NCI-H345 treated with DMSO at 0.1 percent for 48 hours (cell line): ENCODE measurements at regions not wholly inside any gene's neighbourhood (a gene's known extent, or its start where the extent isn't known, plus 50 kb on each side); places are given as distances from the start of the nearest gene placed in this dataset.
"Not testable (repeated sequence)": the region's sequence is repeated elsewhere in the genome, so short reads cannot be mapped to it uniquely, and the experiment has no call there.

ENCODE experiments used
- DNase-seq: peaks from one replicate; lab custom pipeline; 2025; ENCODE audit not compliant: unreplicated experiment; lab: John Stamatoyannopoulos, UW

DNA sequence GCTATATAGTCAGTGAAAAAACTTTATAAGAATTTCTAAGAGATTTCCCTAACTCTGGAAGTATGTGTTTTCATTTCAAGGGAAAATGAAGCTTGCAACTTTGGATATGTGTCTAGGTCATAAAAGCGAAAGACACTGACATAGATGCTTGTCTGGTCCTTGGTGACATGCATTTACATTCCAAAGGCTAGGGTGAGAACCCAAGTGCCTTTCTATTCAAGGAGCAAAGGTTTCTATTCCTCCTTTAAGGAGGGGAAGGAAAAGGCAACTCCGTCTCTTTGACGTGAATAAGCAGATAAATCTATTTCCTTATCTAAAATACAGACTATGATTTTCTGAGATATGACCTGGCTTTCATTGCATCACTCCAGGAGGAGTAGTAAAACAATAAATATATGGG lies 261.1 kb downstream of the CDH7 start:
- no peak for DNase-seq

DNA sequence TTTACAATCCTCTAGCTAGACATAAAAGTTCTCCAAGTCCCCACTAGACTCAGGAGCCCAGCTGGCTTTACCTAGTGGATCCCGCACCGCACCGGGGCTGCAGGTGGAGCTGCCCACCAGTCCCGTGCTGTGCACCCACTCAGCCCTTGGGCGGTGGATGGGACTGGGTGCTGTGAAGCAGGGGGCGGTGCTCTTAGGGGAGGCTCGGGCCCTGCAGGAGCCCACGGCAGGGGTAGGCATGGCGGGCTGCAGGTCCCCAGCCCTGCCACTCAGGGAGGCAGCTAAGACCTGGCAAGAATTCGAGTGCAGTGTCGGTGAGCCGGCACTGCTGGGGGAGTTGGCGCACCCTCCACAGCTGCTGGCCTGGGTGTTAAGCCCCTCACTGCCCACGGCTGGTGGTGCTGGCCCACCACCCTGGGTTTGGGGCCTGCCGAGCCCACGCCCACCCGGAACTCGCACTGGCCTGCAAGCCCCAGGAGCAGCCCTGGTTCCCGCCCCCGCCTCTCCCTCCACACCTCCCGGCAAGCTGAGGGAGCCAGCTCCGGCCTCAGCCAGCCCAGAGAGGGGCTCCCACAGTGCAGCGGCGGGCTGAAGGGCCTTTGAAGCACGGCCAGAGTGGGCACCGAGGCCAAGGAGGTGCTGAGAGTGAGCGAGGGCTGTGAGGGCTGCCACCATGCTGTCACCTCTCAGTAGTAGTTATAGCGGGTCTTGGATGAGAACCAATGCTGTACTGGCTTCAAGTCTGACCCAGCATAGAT lies 255.2 kb downstream of the CDH7 start:
- DNase-seq = no peak

DNA sequence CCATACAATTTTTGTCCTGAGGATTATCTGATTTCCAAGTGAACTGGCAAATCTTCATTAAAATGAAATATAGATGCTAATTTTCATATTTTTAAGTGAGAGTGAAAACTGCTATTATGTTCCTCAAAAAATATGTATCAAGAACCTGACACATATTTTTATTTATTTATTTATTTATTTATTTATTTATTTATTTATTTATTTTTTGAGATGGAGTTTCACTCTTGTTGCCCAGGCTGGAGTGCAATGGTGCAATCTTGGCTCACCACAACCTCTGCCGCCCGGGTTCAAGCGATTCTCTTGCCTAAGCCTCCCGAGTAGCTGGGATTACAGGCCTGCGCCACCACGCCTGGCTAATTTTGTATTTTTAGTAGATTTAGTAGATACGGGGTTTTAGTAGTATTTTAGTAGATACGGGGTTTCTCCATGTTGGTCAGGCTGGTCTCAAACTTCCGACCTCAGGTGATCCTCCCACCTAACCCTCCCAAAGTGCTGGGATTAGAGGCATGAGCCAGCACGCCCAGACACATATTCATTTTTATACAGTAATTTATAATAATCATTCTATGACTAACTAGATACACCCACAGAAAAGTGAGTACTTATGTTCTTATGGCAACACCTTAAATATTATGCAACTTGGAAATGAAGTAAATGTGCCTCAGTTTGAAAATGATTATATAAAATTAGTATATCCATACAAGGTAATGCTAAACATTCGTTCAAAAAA lies 248.3 kb downstream of the CDH7 start:
- DNase-seq = not testable (repeated sequence)

DNA sequence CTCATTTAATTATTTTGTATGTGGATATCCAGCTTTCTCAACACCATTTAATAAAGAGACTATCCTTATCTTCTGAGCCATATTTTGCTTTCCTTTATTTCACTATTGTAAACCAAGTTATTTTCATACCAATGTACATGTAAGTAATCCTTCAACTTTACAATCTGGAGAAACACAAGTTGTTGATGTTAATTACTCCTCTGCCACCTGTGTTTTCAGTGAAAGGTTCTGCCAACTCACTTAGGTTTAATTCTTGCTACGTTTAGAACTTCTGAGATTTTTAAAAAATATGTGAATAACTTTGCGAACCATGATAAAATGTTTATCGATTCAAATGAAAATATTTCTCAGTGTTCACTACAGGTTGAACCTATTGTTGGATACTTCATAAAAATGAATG lies 244.4 kb downstream of the CDH7 start:
- DNase-seq = no peak

DNA sequence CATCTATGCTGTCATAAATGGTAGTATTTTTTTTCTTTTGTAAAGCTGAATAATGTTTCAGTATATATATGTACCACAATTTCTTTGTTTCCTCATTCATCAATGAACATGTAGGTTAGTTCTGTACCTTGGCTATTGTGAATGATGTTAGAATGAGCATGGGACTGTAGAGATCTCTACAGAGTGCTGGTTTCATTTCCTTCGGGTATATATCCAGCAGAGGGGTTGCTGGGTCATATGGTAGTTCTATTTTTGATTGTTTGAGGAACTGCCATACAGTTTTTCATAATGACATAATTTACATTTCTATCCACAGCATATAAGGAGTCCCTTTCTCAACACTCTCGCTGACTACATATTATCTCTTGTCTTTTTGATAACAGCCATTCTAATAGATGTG lies 243.5 kb downstream of the CDH7 start:
- no peak for DNase-seq

DNA sequence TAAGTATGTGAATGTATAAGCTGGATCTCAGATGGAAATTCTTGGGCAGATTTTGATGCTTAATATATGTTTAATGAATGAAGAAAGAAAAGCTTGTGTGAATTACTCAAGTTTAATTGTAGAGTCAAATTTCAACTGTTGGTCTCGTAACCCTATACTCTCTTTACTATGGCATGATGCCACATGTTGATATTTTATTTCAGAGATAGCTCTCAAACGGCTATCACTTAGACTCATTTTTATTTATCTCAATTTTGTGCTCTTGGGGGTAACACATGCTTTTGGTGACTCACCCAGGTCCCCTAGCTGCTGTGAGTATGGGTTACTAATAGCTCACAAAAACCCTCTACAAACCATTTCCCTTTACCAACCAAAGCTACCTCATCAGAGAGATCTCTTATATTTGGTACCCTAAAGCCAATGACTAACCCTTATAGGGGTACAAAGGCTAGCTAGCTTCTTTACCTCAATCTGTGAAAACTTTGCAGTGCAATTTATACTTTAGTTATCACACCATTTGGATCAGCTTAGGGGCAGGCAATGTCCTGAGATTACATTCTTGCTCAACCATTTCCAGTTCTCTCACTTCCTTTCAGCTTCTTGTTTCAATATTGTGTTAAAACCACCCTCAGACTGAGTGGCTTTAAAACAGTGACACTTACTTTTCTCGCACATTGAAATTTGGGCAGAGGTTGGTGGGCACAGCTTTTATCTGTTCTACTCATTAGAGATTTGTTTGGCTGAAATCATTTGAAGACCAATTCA lies 240.3 kb downstream of the CDH7 start:
- DNase-seq = no peak

DNA sequence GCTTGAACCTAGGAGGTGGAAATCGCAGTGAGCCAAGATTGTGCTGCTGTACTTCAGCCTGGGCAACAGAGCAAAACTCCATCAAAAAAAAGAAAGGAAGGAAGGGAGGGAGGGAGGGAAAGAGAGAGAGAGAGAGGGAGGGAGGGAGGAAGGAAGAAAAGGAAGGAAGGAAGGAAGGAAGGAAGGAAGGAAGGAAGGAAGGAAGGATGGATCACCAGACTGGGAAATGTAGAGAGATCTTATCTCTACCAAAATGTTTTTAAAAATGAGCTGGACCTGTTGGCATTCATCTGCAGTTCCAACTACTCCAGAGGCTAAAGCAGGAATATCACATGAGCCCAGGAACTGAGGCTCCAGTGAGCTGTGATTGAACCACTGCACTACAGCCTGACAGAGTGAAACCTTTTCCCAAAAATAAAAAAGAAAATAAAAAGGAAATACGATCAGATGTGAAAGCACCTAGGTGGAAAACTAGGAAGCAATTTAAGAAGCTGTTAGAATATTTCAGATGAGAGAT lies 239.4 kb downstream of the CDH7 start:
- DNase-seq = no peak

DNA sequence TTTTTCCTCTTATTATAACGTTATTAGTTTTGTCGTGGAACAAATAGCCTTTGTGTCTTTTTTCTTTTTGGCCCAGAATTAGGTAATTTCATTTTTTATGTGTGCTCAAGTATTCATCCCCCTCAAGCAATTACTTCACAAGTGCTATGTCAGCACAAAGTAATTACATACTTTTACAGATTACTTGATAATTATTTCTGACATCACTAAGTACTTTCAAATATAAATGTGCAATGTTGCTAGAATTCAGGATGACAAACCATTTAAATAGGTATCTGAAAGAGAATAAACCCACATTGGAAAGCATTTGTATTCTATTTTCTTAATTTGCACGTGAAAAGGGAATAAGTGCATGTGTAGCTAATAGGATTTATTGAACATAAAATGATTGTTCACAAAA lies 238.2 kb downstream of the CDH7 start:
- DNase-seq = no peak

DNA sequence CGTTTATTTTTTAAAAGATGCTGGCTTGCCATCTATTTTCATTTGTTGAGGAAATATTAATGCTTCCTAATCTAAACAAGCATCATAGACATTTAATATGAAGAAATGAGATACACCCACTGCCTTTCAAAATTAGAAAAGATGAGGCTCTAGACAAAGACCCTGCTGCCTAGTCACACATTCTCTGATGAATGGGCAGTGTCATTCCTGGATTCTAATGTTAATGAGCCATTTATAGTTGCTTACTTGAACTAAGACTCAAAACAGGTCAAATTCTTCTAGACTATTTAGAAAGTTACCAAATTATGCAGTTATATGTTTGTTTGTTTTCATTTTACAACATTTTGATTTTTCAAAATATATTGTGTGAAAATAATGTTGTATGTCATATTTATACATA lies 237.6 kb downstream of the CDH7 start:
- no peak for DNase-seq

DNA sequence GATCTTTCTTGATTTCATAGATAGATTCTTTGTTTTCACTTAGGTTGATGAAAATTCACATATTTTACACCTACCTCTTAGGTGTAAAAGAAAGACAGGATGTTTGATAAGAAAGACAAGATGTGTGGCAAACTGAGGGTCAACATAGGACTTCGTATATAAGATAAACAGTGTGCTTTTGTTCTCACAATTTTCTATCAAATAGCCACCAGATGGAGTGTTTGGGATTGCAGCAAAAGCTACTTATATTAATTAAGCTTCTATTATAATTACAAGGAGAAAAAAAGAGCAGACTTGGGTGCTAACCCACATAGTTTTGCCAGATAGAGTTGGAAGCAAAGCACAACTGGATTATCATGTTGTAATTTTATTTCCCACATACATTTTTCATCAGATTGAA lies 232.9 kb downstream of the CDH7 start:
- no peak for DNase-seq

DNA sequence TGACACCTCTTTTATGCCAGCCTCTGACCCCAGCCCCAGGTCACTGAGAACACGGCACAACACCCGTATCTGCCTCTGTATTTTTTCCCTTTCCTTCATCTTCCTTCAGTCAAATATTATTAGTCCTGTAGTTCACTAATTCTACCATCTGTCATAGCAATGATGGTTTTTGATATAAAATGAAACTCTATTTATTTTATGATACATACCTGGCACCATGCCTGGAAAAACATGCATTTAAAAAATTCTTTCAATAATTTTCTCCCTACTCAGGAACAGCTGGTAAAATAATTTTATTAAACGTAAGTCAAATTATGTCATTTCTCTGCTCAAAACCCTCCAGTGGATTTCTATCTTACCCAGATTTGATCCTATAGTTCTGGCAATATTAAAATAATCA lies 224.7 kb downstream of the CDH7 start:
- no peak for DNase-seq

DNA sequence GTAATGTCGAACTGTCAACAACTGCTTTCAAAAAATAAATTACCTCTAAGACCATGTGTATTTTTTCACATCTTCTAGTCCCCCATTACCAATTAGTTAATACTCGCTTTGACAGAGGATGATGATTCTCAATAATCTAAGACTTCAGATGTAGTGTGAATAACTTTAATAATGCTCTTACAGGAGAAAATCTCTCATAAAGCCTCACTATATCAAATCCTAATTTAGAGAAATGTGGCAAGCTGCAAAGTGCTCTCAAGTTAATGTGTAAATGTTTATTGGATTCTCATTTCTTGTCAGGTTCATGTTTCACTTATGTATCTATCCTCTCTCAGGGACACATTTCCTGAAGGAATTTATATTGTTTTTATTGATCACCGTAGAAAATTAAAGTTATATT lies 223.9 kb downstream of the CDH7 start:
- no peak for DNase-seq

DNA sequence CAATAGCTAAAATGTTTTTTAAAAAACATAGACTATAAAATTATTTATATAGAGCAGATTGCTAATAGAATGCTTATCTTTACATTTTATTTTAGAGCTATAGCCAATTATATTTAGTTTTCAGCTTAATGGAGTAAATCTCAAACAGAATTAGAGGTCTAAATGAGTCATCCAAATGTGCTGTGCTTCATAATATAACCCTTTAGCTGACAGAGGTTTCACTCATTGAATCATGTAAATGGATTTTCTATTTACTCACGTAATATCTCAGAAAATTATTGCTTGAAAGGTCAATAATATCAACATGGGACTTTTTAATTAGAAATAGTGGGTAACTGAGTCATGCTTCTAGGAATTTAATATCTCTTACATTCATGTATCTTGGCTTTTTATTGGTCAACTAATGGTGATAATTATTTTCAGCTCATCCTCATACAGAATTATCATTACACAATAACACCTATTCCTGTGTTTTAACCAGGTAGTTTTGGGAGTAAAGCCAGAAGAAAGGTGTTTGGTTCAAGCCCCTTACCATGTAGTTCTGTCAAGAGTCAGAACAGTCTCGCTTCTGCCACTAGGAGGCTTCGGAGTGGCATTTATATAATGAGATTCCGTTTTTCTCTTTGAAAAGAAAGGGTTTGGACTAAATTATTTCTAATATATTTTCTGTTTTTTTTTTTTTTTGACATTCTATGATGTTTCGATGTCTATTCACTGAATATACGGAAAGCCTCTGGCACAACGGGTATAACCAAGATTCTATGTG lies 217.6 kb downstream of the CDH7 start:
- DNase-seq = no peak

DNA sequence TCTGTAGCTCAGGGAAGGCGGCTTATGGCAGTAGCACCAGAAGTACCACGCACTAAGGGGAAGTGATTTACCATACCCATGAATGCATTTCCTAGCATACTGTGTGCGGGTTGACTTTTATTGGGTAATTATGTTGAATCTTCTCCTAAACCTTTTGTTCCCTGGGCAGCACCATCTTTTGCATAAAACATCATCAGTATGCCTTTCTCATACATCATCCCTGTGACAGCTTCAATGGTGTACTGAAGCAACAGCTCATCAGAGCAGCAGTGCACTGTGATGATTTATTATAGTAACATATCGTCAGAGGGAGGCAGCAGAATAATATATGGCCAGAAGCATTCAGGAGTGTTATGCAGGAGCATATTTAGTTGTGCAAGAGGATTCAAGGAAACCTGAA lies 204.9 kb downstream of the CDH7 start:
- no peak for DNase-seq

DNA sequence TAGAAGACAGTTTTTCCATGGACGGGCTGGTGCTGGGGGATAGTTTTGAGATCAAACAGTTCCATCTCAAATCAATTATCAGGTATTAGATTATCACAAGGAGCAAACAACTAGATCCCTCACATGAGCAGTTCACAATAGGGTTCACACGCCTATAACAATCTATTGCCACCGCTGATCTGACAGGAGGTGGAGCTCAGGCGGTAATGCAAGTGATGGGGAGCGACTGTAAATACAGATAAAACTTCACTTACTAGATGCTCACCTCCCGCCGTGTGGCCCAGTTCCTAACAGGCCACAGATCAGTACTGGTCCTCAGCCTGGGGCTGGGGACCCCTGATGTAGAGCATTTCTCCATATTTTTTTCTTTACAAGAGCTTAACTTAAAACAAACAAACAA lies 203.6 kb downstream of the CDH7 start:
- no peak for DNase-seq

DNA sequence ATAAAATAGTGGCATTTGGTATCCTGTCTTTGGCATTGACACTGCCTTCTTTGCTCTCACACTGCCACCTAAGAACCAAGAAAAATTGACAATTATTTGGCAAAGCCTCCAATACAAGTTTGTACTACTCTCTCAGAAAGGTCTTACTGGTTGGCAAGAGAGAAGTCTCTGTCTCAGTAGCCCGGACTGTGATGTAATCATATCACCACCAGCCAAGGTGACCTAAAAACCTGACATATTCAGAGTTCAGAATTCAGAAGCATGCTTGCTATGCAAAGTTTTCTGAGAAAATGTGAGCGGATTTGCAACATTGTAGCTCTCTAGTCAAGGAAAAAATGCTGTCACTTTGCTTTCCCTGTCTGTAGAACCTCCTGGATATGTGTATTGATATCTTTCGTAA lies 196.0 kb downstream of the CDH7 start:
- no peak for DNase-seq

DNA sequence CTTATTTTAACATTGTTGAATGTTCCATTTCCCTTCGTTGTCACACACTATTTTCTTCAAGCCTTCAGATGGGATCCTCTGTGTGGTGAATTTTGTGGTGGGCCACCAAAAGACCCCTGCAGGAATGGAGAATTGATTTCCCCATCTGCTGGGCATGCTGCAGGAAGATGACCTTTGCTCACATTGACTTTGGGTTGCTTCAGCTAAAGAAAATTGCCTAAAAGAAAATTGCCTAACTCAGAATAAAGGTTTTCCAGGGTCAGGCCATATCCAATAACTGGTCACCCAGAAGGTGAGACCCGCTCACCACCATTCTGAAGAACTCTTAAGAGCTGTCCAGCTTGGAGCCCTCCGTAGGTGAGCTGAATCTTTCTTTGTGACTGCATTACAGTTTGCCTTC lies 192.5 kb downstream of the CDH7 start:
- no peak for DNase-seq

DNA sequence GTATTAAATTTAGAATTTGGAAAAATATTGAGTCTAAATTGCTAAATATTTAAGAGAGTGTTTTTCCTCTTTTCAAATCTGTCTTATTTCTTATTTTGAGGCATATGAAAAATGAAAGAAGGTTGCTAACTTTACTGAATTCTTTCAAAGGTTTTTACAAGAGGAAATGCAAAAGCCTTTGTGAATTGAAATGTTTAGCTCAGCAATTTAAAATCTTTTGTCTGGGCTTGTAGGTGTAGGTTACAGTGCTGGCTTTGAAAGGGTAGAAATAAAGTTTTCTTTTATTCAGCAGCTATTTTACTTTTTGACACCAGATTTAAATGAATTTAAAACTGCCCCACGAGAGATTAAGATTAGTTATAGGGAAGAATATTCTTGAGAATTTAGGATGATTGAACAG lies 192.0 kb downstream of the CDH7 start:
- DNase-seq = no peak

DNA sequence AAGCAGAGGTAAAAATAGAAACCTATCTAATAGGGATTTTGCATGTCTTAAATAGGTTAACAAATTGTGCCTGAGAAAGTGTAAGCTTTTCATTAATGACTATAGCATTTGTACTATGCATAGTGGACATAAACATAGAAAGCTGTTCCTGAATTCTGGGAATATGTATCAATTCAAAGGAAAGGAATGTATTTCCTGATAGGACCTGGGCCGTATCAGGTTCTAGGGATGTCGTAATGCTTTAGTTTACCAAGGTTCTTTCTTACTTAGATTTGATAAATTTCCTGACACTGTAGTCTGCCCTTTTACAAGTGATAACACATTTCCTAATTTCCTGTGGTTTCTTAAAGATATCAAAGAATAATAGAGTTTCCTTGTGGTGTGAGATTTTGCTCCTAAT lies 191.3 kb downstream of the CDH7 start:
- no peak for DNase-seq

DNA sequence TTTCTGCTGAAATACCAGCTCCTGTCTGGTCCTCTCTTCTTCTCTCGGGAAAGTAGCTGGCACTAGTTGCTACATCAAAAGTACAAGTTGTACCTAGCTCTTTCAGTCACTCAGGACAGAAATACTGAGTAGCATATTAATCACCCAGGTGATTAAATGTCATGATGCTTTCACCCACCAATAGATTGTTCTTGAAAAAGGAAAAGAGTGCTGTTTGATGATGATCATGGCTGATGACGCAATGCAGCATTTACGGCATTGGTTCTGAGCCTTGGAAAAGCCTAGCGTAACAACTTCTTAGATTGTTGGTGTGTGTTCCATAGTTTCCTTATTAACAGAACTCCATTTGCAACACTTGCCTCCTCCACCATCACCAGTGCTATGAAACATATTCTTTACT lies 190.7 kb downstream of the CDH7 start:
- no peak for DNase-seq
